ENCODE measurements at regions not wholly inside any gene's neighbourhood (a gene's known extent, or its start where the extent isn't known, plus 50 kb on each side); places are given as distances from the start of the nearest gene placed in this dataset.

DNA sequence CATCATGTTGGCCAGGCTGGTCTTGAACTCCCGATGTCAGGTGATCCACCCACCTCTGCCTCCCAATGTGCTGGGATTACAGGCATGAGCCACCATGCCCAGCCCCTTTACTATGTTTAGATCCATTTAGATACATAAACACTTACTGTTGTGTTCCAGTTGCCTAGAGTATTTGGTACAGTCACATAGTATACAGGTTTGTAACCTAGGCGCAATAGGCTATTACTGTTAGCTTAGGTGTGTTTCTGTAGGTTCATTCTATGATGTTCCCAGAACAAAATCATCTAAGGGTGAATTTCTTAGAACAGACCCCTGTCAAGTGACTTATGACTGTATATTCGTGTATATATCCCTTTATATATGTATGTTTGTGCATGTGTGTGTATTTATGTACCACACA lies 61.8 kb downstream of the MYCN start:
- TF ChIP-seq, protein P1, sequence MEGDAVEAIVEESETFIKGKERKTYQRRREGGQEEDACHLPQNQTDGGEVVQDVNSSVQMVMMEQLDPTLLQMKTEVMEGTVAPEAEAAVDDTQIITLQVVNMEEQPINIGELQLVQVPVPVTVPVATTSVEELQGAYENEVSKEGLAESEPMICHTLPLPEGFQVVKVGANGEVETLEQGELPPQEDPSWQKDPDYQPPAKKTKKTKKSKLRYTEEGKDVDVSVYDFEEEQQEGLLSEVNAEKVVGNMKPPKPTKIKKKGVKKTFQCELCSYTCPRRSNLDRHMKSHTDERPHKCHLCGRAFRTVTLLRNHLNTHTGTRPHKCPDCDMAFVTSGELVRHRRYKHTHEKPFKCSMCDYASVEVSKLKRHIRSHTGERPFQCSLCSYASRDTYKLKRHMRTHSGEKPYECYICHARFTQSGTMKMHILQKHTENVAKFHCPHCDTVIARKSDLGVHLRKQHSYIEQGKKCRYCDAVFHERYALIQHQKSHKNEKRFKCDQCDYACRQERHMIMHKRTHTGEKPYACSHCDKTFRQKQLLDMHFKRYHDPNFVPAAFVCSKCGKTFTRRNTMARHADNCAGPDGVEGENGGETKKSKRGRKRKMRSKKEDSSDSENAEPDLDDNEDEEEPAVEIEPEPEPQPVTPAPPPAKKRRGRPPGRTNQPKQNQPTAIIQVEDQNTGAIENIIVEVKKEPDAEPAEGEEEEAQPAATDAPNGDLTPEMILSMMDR (IDR thresholded peaks at IDR 0.05) = no peak
- no peak for TF ChIP-seq POLR2A (IDR thresholded peaks at IDR 0.05)
